22Rv1 (cell line): ENCODE measurements at regions not wholly inside any gene's neighbourhood (a gene's known extent, or its start where the extent isn't known, plus 50 kb on each side); places are given as distances from the start of the nearest gene placed in this dataset.

Experiments
- CTCF ChIP-seq: fragments of 450-650 bp; IDR thresholded peaks from 2 replicates; pipeline ENCODE4 v1.5.1; 2017; ENCODE audit warnings: mild to moderate bottlenecking
- ZFX ChIP-seq: fragments of 450-650 bp; IDR thresholded peaks from 2 replicates; pipeline ENCODE4 v1.6.1; 2017; ENCODE audit warnings: antibody characterized with exemption, borderline replicate concordance

- TF ChIP-seq CTCF (no peak), ZFX (no peak)
Measured at GRCh38 chr5:130981663-130982062, 183.4 kb downstream of the HINT1 start.
